ENCODE measurements at regions not wholly inside any gene's neighbourhood (a gene's known extent, or its start where the extent isn't known, plus 50 kb on each side); places are given as distances from the start of the nearest gene placed in this dataset.

- Histone ChIP-seq H3K4me2 (replicated peaks; ENCODE audit: low read depth, low read length, poor library complexity, severe bottlenecking) (no peak overlapping the region), H4K20me1 (ENCODE audit: control insufficient read depth, insufficient read depth, low read length, poor library complexity, severe bottlenecking) (no peaks in the 10 kb centered on the region), H3K79me2 (ENCODE audit: control insufficient read depth, insufficient read depth, low read length) (no peaks in the 10 kb centered on the region), H3K4me1 (ENCODE audit: control insufficient read depth in 2 of 2, insufficient read depth in 2 of 2, low read length in 2 of 2) (no peaks in the 10 kb centered on the region), H2AFZ (ENCODE audit: insufficient read depth, low read depth, low read length, poor library complexity, severe bottlenecking) (no peak overlapping the region), H3K36me3 (replicated peaks in 1 of 2; ENCODE audit: control extremely low read depth in 1 of 2, control insufficient read depth in 1 of 2, extremely low read depth in 1 of 2, insufficient read depth in 2 of 2, low read length in 1 of 2) (no peaks in the 10 kb centered on the region), H3K27me3 (replicated peaks in 1 of 4; ENCODE audit: control extremely low read depth in 1 of 4, control insufficient read depth in 3 of 4, insufficient read depth in 4 of 4, low read length in 3 of 4) (no peaks in the 10 kb centered on the region), H3K9me3 (ENCODE audit: control extremely low read depth in 1 of 3, control insufficient read depth in 2 of 3, insufficient read depth in 1 of 3, low read length in 2 of 3) (peaks cover 0 to 32% (median 13%) of the 10 kb centered on the region in 3 donors), H3K9ac (ENCODE audit: low read length) (no peak overlapping the region), H3K4me3 (ENCODE audit: control extremely low read depth in 1 of 5, extremely low read depth in 1 of 5, insufficient read depth in 1 of 5, low read depth in 2 of 5, low read length in 4 of 5) (no peak overlapping the region), H3K27ac (ENCODE audit: low read length in 2 of 2) (no peak overlapping the region)
- DNase-seq (no peak), ATAC-seq (ENCODE audit: low read depth) (no peak)
- no peak for TF ChIP-seq EZH2 (IDR thresholded peaks at IDR 0.05; ENCODE audit: borderline replicate concordance, insufficient read depth, low read depth, low read length, poor library complexity, severe bottlenecking)
- TF ChIP-seq, protein P1, sequence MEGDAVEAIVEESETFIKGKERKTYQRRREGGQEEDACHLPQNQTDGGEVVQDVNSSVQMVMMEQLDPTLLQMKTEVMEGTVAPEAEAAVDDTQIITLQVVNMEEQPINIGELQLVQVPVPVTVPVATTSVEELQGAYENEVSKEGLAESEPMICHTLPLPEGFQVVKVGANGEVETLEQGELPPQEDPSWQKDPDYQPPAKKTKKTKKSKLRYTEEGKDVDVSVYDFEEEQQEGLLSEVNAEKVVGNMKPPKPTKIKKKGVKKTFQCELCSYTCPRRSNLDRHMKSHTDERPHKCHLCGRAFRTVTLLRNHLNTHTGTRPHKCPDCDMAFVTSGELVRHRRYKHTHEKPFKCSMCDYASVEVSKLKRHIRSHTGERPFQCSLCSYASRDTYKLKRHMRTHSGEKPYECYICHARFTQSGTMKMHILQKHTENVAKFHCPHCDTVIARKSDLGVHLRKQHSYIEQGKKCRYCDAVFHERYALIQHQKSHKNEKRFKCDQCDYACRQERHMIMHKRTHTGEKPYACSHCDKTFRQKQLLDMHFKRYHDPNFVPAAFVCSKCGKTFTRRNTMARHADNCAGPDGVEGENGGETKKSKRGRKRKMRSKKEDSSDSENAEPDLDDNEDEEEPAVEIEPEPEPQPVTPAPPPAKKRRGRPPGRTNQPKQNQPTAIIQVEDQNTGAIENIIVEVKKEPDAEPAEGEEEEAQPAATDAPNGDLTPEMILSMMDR (IDR thresholded peaks at IDR 0.05), result no peak
- Mint-ChIP-seq H3K9me3 (ENCODE audit: insufficient read depth) (peaks cover 8% of the 10 kb centered on the region), H3K27ac (no peak overlapping the region), H3K27me3 (no peaks in the 10 kb centered on the region), H3K4me1 (no peaks in the 10 kb centered on the region), H3K4me3 (no peak overlapping the region)
- intact Hi-C loops (cut with micrococcal nuclease), result no loop called here
- CTCF ChIA-PET, result no interaction called here
- 85% methylated on average over 4 of the region's 5 CpGs for whole genome bisulfite sequencing (ENCODE audit: insufficient coverage)
- POLR2A ChIA-PET, result no interaction called here
These were observed 208.3 kb upstream of the SYT4 start for GRCh38 chr18:43485545-43485963.

GRCh38 chr18:43486462-43486861, 209.2 kb upstream of the SYT4 start:
- CTCF ChIA-PET, result no interaction called here
- Histone ChIP-seq H3K9me3 (ENCODE audit: control extremely low read depth in 1 of 3, control insufficient read depth in 2 of 3, insufficient read depth in 1 of 3, low read length in 2 of 3) (peaks cover 0 to 32% (median 13%) of the 10 kb centered on the region in 3 donors), H4K20me1 (ENCODE audit: control insufficient read depth, insufficient read depth, low read length, poor library complexity, severe bottlenecking) (no peaks in the 10 kb centered on the region), H3K27me3 (replicated peaks in 1 of 4; ENCODE audit: control extremely low read depth in 1 of 4, control insufficient read depth in 3 of 4, insufficient read depth in 4 of 4, low read length in 3 of 4) (no peaks in the 10 kb centered on the region), H3K9ac (ENCODE audit: low read length) (no peak overlapping the region), H3K4me1 (ENCODE audit: control insufficient read depth in 2 of 2, insufficient read depth in 2 of 2, low read length in 2 of 2) (no peaks in the 10 kb centered on the region), H3K4me2 (replicated peaks; ENCODE audit: low read depth, low read length, poor library complexity, severe bottlenecking) (no peak overlapping the region), H3K4me3 (ENCODE audit: control extremely low read depth in 1 of 5, extremely low read depth in 1 of 5, insufficient read depth in 1 of 5, low read depth in 2 of 5, low read length in 4 of 5) (no peak overlapping the region), H3K79me2 (ENCODE audit: control insufficient read depth, insufficient read depth, low read length) (no peaks in the 10 kb centered on the region), H2AFZ (ENCODE audit: insufficient read depth, low read depth, low read length, poor library complexity, severe bottlenecking) (no peak overlapping the region), H3K27ac (ENCODE audit: low read length in 2 of 2) (no peak overlapping the region), H3K36me3 (replicated peaks in 1 of 2; ENCODE audit: control extremely low read depth in 1 of 2, control insufficient read depth in 1 of 2, extremely low read depth in 1 of 2, insufficient read depth in 2 of 2, low read length in 1 of 2) (no peaks in the 10 kb centered on the region)
- Mint-ChIP-seq H3K4me1 (no peaks in the 10 kb centered on the region), H3K9me3 (ENCODE audit: insufficient read depth) (peaks cover 8% of the 10 kb centered on the region), H3K27me3 (no peaks in the 10 kb centered on the region), H3K27ac (no peak overlapping the region), H3K4me3 (no peak overlapping the region)
- WGBS (ENCODE audit: insufficient coverage), result 93% methylated on average over 4 of the region's 4 CpGs
- POLR2A ChIA-PET, result no interaction called here
- ATAC-seq (ENCODE audit: low read depth) (no peak), DNase-seq (peak; percentile 54)
- no peak for TF ChIP-seq EZH2 (IDR thresholded peaks at IDR 0.05; ENCODE audit: borderline replicate concordance, insufficient read depth, low read depth, low read length, poor library complexity, severe bottlenecking)
- TF ChIP-seq, protein P1 (IDR thresholded peaks at IDR 0.05), result no peak
- intact Hi-C loops (cut with micrococcal nuclease), result no loop called here

Measured in B cell (primary cell).